ENCODE measurements at regions not wholly inside any gene's neighbourhood (a gene's known extent, or its start where the extent isn't known, plus 50 kb on each side); places are given as distances from the start of the nearest gene placed in this dataset.

- Histone ChIP-seq H3K79me2 (ENCODE audit: low read length) (no peaks in the 10 kb centered on the region), H3K9ac (ENCODE audit: low read length) (no peak overlapping the region), H3K27me3 (ENCODE audit: low read length) (peaks cover 81% of the 10 kb centered on the region), H3K4me1 (ENCODE audit: insufficient read depth, low read length) (no peaks in the 10 kb centered on the region), H3K4me3 (ENCODE audit: low read length) (no peak overlapping the region), H3K9me2 (replicated peaks; ENCODE audit: low read length) (no peaks in the 10 kb centered on the region), H3K36me3 (ENCODE audit: low read depth, low read length) (no peaks in the 10 kb centered on the region), H4K20me1 (ENCODE audit: low read length) (no peaks in the 10 kb centered on the region), H2AFZ (ENCODE audit: low read length) (no peak overlapping the region), H3F3A (ENCODE audit: low read length, unreplicated experiment) (no peaks in the 10 kb centered on the region), H3K27ac (ENCODE audit: low read length) (no peak overlapping the region), H3K4me2 (ENCODE audit: low read length) (no peak overlapping the region), H3K9me3 (ENCODE audit: low read length) (no peaks in the 10 kb centered on the region)
- TF ChIP-seq EZH2 (IDR thresholded peaks at IDR 0.05; ENCODE audit: low read length, unreplicated experiment) (no peak), EZH2phosphoT487 (IDR thresholded peaks at IDR 0.05; ENCODE audit: borderline replicate concordance, low read length) (no peak), CTCF (conservative IDR thresholded peaks at IDR 0.05; ENCODE audit: low read depth, low read length) (no peak)
- CTCF ChIA-PET, result no interaction called here
- ATAC-seq, result no peak
- intact Hi-C loops (cut with micrococcal nuclease), result no loop called here
- no peak for DNase-seq
- BruUV-seq (replicated peaks), result no TSS peak
- POLR2A ChIA-PET (ENCODE audit: unreplicated experiment), result no interaction called here
These were observed 137.0 kb upstream of the ZNF236 start for GRCh38 chr18:76685402-76685801.

DNA sequence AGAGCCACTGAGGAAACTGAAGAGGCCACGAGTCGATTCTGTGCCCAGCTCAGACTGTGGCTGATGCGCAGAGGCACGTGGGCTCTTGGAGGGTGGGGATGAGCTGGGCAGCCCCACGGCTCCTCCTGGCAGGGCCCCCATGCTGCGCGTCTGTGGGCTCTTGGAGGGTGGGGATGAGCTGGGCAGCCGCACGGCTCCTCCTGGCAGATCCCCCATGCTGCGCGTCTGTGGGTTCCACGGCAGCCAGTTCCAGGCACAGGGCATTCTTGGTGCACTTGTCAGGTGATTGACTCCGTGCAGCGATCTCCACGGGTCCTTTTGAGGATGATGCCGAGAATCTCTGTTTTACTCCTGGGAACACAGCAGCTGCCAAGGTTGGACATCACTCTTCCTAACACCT lies 138.1 kb upstream of the ZNF236 start:
- H3K27ac ChIP-seq (ENCODE audit: low read length), result no peak overlapping the region
- peaks cover 81% of the 10 kb centered on the region for H3K27me3 ChIP-seq (ENCODE audit: low read length)
- no peaks in the 10 kb centered on the region for H3K79me2 ChIP-seq (ENCODE audit: low read length)
- ATAC-seq (no peak), DNase-seq (no peak)
- H2AFZ ChIP-seq (ENCODE audit: low read length), result no peak overlapping the region
- intact Hi-C loops (cut with micrococcal nuclease), result no loop called here
- TF ChIP-seq EZH2 (IDR thresholded peaks at IDR 0.05; ENCODE audit: low read length, unreplicated experiment) (no peak), EZH2phosphoT487 (IDR thresholded peaks at IDR 0.05; ENCODE audit: borderline replicate concordance, low read length) (no peak), CTCF (conservative IDR thresholded peaks at IDR 0.05; ENCODE audit: low read depth, low read length) (no peak)
- no peaks in the 10 kb centered on the region for H3K36me3 ChIP-seq (ENCODE audit: low read depth, low read length)
- no peaks in the 10 kb centered on the region for H3K9me3 ChIP-seq (ENCODE audit: low read length)
- H3F3A ChIP-seq (ENCODE audit: low read length, unreplicated experiment), result no peaks in the 10 kb centered on the region
- BruUV-seq (replicated peaks), result no TSS peak
- H3K4me2 ChIP-seq (ENCODE audit: low read length), result no peak overlapping the region
- H3K9me2 ChIP-seq (replicated peaks; ENCODE audit: low read length), result no peaks in the 10 kb centered on the region
- H4K20me1 ChIP-seq (ENCODE audit: low read length), result no peaks in the 10 kb centered on the region
- CTCF ChIA-PET, result interaction anchor here (0.6 kb wide), 2 partner anchors 11 to 192 kb away, joined by 3 read pairs; no protein-coding TSS in a partner anchor
- no peaks in the 10 kb centered on the region for H3K4me1 ChIP-seq (ENCODE audit: insufficient read depth, low read length)
- H3K4me3 ChIP-seq (ENCODE audit: low read length), result no peak overlapping the region
- POLR2A ChIA-PET (ENCODE audit: unreplicated experiment), result no interaction called here
- no peak overlapping the region for H3K9ac ChIP-seq (ENCODE audit: low read length)

DNA sequence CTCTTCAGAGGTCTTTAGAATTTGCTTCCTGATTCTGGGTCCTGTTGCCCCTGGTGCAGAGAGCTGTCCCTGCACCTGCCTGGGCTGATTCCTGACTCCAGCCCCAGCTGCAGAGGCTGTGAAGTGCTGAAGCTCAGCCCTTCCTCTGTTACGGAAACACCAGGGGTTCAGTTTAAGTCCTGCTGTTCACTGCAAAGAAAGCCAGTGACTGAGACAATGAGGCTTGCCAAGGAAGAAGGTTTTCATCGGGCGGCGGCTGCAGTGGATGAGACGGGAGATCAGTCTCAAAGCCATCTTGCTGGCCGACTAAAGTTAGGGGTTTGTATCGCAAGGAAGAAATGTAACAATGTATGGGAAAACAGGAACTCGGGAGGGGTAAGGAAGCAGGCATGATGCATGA lies 142.4 kb upstream of the ZNF236 start:
- Histone ChIP-seq H3K27me3 (ENCODE audit: low read length) (peaks cover 92% of the 10 kb centered on the region), H3K4me3 (ENCODE audit: low read length) (no peak overlapping the region), H3K27ac (ENCODE audit: low read length) (no peak overlapping the region), H3K4me1 (ENCODE audit: insufficient read depth, low read length) (no peaks in the 10 kb centered on the region), H2AFZ (ENCODE audit: low read length) (no peak overlapping the region), H3K9me2 (replicated peaks; ENCODE audit: low read length) (no peaks in the 10 kb centered on the region), H3F3A (ENCODE audit: low read length, unreplicated experiment) (no peaks in the 10 kb centered on the region), H3K79me2 (ENCODE audit: low read length) (no peaks in the 10 kb centered on the region), H3K36me3 (ENCODE audit: low read depth, low read length) (no peaks in the 10 kb centered on the region), H3K4me2 (ENCODE audit: low read length) (no peak overlapping the region), H3K9ac (ENCODE audit: low read length) (no peak overlapping the region), H4K20me1 (ENCODE audit: low read length) (no peaks in the 10 kb centered on the region), H3K9me3 (ENCODE audit: low read length) (no peaks in the 10 kb centered on the region)
- DNase-seq (no peak), ATAC-seq (no peak)
- no TSS peak for BruUV-seq (replicated peaks)
- TF ChIP-seq CTCF (conservative IDR thresholded peaks at IDR 0.05; ENCODE audit: low read depth, low read length) (no peak), EZH2 (IDR thresholded peaks at IDR 0.05; ENCODE audit: low read length, unreplicated experiment) (no peak), EZH2phosphoT487 (IDR thresholded peaks at IDR 0.05; ENCODE audit: borderline replicate concordance, low read length) (no peak)
- ChIA-PET CTCF (no interaction called here), POLR2A (ENCODE audit: unreplicated experiment) (no interaction called here)
- intact Hi-C loops (cut with micrococcal nuclease), result no loop called here
